HEK293T (cell line): ENCODE measurements at regions not wholly inside any gene's neighbourhood (a gene's known extent, or its start where the extent isn't known, plus 50 kb on each side); places are given as distances from the start of the nearest gene placed in this dataset.

Source experiments
- CTCF ChIA-PET: fragments of 350-600 bp; formaldehyde crosslinking; extraction: SDS; loops from one replicate; lab custom pipeline; 2021; ENCODE audit warnings: antibody characterized with exemption, inconsistent platforms; lab: Yijun Ruan, JAX
- POLR2A ChIA-PET: fragments of 350-600 bp; formaldehyde crosslinking; extraction: SDS; loops from one replicate; lab custom pipeline; 2020; ENCODE audit warnings: antibody characterized with exemption, inconsistent platforms; lab: Yijun Ruan, JAX
- DNase-seq: peaks from one replicate; pipeline ENCODE4 v3.0.0; 2012; ENCODE audit warnings: mixed read lengths; ENCODE audit errors: extremely low spot score
- ARNT ChIP-seq: fragments of 450-650 bp; IDR thresholded peaks from 2 replicates; pipeline ENCODE4 v1.6.1; 2017; ENCODE audit warnings: mild to moderate bottlenecking
- BHLHE40 ChIP-seq: fragments of 450-650 bp; IDR thresholded peaks from 2 replicates; pipeline ENCODE4 v1.6.1; 2016; ENCODE audit warnings: mild to moderate bottlenecking, moderate library complexity, borderline replicate concordance
- CTBP1 ChIP-seq: fragments of 450-650 bp; IDR thresholded peaks from 2 replicates; pipeline ENCODE4 v1.6.1; 2016; ENCODE audit warnings: borderline replicate concordance
- ELF4 ChIP-seq: fragments of 450-650 bp; IDR thresholded peaks from 2 replicates; pipeline ENCODE4 v1.6.1; 2017; ENCODE audit warnings: antibody characterized with exemption
- FOXA1 ChIP-seq: fragments of 450-650 bp; IDR thresholded peaks from 2 replicates; pipeline ENCODE4 v1.6.1; 2016; ENCODE audit warnings: mild to moderate bottlenecking
- FOXK2 ChIP-seq: fragments of 450-650 bp; IDR thresholded peaks from 2 replicates; pipeline ENCODE4 v1.6.1; 2016; ENCODE audit warnings: mild to moderate bottlenecking
- FOXM1 ChIP-seq: fragments of 450-650 bp; IDR thresholded peaks from 2 replicates; pipeline ENCODE4 v1.6.1; 2017; ENCODE audit warnings: mild to moderate bottlenecking, borderline replicate concordance
- HDGF ChIP-seq: fragments of 450-650 bp; IDR thresholded peaks from 2 replicates; pipeline ENCODE4 v1.6.1; 2017; ENCODE audit warnings: antibody characterized with exemption, borderline replicate concordance
- L3MBTL2 ChIP-seq: fragments of 450-650 bp; conservative IDR thresholded peaks from 2 replicates; pipeline ENCODE4 v1.6.1; 2016; ENCODE audit warnings: mild to moderate bottlenecking
- LEF1 ChIP-seq: fragments of 450-650 bp; IDR thresholded peaks from 2 replicates; pipeline ENCODE4 v1.6.1; 2017; ENCODE audit warnings: mild to moderate bottlenecking, borderline replicate concordance
- NFRKB ChIP-seq: fragments of 450-650 bp; IDR thresholded peaks from 2 replicates; pipeline ENCODE4 v1.6.1; 2016; ENCODE audit warnings: mild to moderate bottlenecking, moderate library complexity
- PKNOX1 ChIP-seq: fragments of 450-650 bp; IDR thresholded peaks from 2 replicates; pipeline ENCODE4 v1.6.1; 2016
- SP1 ChIP-seq: fragments of 450-650 bp; IDR thresholded peaks from 2 replicates; pipeline ENCODE4 v1.6.1; 2017
- SUZ12 ChIP-seq: fragments of 450-650 bp; IDR thresholded peaks from 2 replicates; pipeline ENCODE4 v1.6.1; 2016; ENCODE audit warnings: mild to moderate bottlenecking
- TARDBP ChIP-seq: fragments of 450-650 bp; IDR thresholded peaks from 2 replicates; pipeline ENCODE4 v1.6.1; 2016
- ZNF384 ChIP-seq: fragments of 450-650 bp; IDR thresholded peaks from 2 replicates; pipeline ENCODE4 v1.6.1; 2016

- no peak for DNase-seq
Measured at GRCh38 chrX:78517124-78517523, 142.0 kb downstream of the RTL3 start.

GRCh38 chrX:78514852-78515251 is 144.3 kb downstream of the RTL3 start:
- no peak for TF ChIP-seq HDGF
- no peak for TF ChIP-seq LEF1
- no peak for TF ChIP-seq SUZ12
- no peak for TF ChIP-seq ARNT
- no peak for TF ChIP-seq FOXA1
- no peak for TF ChIP-seq BHLHE40
- no peak for TF ChIP-seq FOXM1
- TF ChIP-seq PKNOX1 = no peak
- no peak for TF ChIP-seq FOXK2
- TF ChIP-seq NFRKB = no peak
- no peak for TF ChIP-seq ELF4
- no peak for TF ChIP-seq L3MBTL2
- TF ChIP-seq SP1 = no peak
- CTCF ChIA-PET = no interaction called here
- no peak for DNase-seq
- POLR2A ChIA-PET = no interaction called here

More at GRCh38 chrX:78517124-78517523, 142.0 kb downstream of the RTL3 start:
- ChIA-PET POLR2A (no interaction called here), CTCF (no interaction called here)
- no peak for TF ChIP-seq BHLHE40
- TF ChIP-seq ARNT = no peak
- no peak for TF ChIP-seq CTBP1
- no peak for TF ChIP-seq LEF1
- TF ChIP-seq HDGF = no peak
- TF ChIP-seq SP1 = no peak
- no peak for TF ChIP-seq SUZ12
- no peak for TF ChIP-seq ELF4
- TF ChIP-seq TARDBP = no peak
- TF ChIP-seq FOXA1 = no peak
- no peak for TF ChIP-seq L3MBTL2
- TF ChIP-seq FOXM1 = no peak
- TF ChIP-seq ZNF384 = no peak
- TF ChIP-seq FOXK2 = no peak
- no peak for TF ChIP-seq PKNOX1
- TF ChIP-seq NFRKB = no peak

GRCh38 chrX:78513971-78514738 is 145.0 kb downstream of the RTL3 start:
- ChIA-PET POLR2A (no interaction called here), CTCF (no interaction called here)
- TF ChIP-seq ELF4 = no peak
- TF ChIP-seq HDGF = no peak
- TF ChIP-seq CTBP1 = no peak
- no peak for TF ChIP-seq FOXM1
- TF ChIP-seq NFRKB = no peak
- no peak for TF ChIP-seq ZNF384
- no peak for TF ChIP-seq PKNOX1
- no peak for TF ChIP-seq TARDBP
- no peak for TF ChIP-seq SP1
- TF ChIP-seq ARNT = no peak
- TF ChIP-seq LEF1 = no peak
- no peak for TF ChIP-seq L3MBTL2
- TF ChIP-seq SUZ12 = no peak
- no peak for TF ChIP-seq BHLHE40
- no peak for TF ChIP-seq FOXA1

GRCh38 chrX:78506248-78506647 is 152.9 kb downstream of the RTL3 start:
- CTCF ChIA-PET = no interaction called here

More at GRCh38 chrX:78513971-78514738, 145.0 kb downstream of the RTL3 start:
- DNase-seq = no peak

GRCh38 chrX:78496483-78496882 is 162.6 kb downstream of the RTL3 start:
- DNase-seq = no peak
- CTCF ChIA-PET = no interaction called here
- TF ChIP-seq CTBP1 = no peak
- TF ChIP-seq HDGF = no peak
- POLR2A ChIA-PET = no interaction called here

More at GRCh38 chrX:78506248-78506647, 152.9 kb downstream of the RTL3 start:
- POLR2A ChIA-PET = no interaction called here
- TF ChIP-seq LEF1 (no peak), SP1 (no peak), L3MBTL2 (no peak), FOXM1 (no peak), ELF4 (no peak), FOXA1 (no peak), PKNOX1 (no peak), NFRKB (no peak), ARNT (no peak), TARDBP (no peak), FOXK2 (no peak), BHLHE40 (no peak), ZNF384 (no peak)
- no peak for DNase-seq

- CTCF ChIA-PET = no interaction called here
- TF ChIP-seq SP1 (no peak), NFRKB (no peak), TARDBP (no peak), FOXM1 (no peak), HDGF (no peak), FOXK2 (no peak), ARNT (no peak), ZNF384 (no peak), SUZ12 (no peak), L3MBTL2 (no peak), FOXA1 (no peak), CTBP1 (no peak), ELF4 (no peak), LEF1 (no peak), PKNOX1 (no peak), BHLHE40 (no peak)
Measured at GRCh38 chrX:78493180-78493579, 165.8 kb upstream of the CYSLTR1 start.

More at GRCh38 chrX:78493180-78493579, 165.8 kb upstream of the CYSLTR1 start:
- no peak for DNase-seq
- POLR2A ChIA-PET = no interaction called here
